HepG2 (cell line): ENCODE measurements at regions not wholly inside any gene's neighbourhood (a gene's known extent, or its start where the extent isn't known, plus 50 kb on each side); places are given as distances from the start of the nearest gene placed in this dataset.

Source experiments
- CSRNP1 ChIP-seq: sonication (generic); formaldehyde crosslinking; IDR thresholded peaks from 2 replicates; pipeline ENCODE4 v1.8.1; 2023; ENCODE audit warnings: mild to moderate bottlenecking, missing genetic modification reagents
- FOXJ3 ChIP-seq: sonication (generic); formaldehyde crosslinking; IDR thresholded peaks from 2 replicates; pipeline ENCODE4 v1.4.0; 2020; ENCODE audit warnings: missing genetic modification reagents, mild to moderate bottlenecking, borderline replicate concordance
- FOXP1 ChIP-seq, 2 experiments: fragments of 450-650 bp in 1 of 2; IDR thresholded peaks; 2 replicates each; pipeline ENCODE4 v1.6.1; 2017 to 2018; ENCODE audit warnings: antibody characterized with exemption in 1 of 2
- GMEB2 ChIP-seq: IDR thresholded peaks from 2 replicates; pipeline ENCODE4 v1.6.1; 2016; ENCODE audit warnings: missing biosample characterization, missing genetic modification reagents, low read depth
- HMG20B ChIP-seq: conservative IDR thresholded peaks from 2 replicates; pipeline ENCODE4 v1.6.1; 2016; ENCODE audit warnings: missing genetic modification reagents, missing compliant biosample characterization
- HOXA7 ChIP-seq: sonication (generic); formaldehyde crosslinking; IDR thresholded peaks from 2 replicates; pipeline ENCODE4 v1.8.1; 2022; ENCODE audit warnings: mild to moderate bottlenecking, missing genetic modification reagents, moderate library complexity
- ISL2 ChIP-seq: sonication (generic); formaldehyde crosslinking; IDR thresholded peaks from 2 replicates; pipeline ENCODE4 v1.5.0; 2020; ENCODE audit warnings: missing genetic modification reagents
- NR0B2 ChIP-seq: sonication (generic); formaldehyde crosslinking; IDR thresholded peaks from 2 replicates; pipeline ENCODE4 v1.4.0; 2020; ENCODE audit warnings: mild to moderate bottlenecking, missing genetic modification reagents
- PAX8 ChIP-seq: sonication (generic); formaldehyde crosslinking; IDR thresholded peaks from 2 replicates; pipeline ENCODE4 v1.8.0; 2022; ENCODE audit warnings: mild to moderate bottlenecking, missing genetic modification reagents, borderline replicate concordance
- PHF8 ChIP-seq: sonication (generic); formaldehyde crosslinking; IDR thresholded peaks from 2 replicates; pipeline ENCODE4 v1.5.0; 2020; ENCODE audit warnings: missing genetic modification reagents
- RBAK ChIP-seq: sonication (generic); formaldehyde crosslinking; IDR thresholded peaks from 2 replicates; pipeline ENCODE4 v1.5.1; 2020; ENCODE audit warnings: mild to moderate bottlenecking, missing genetic modification reagents
- RERE ChIP-seq: IDR thresholded peaks from 2 replicates; pipeline ENCODE4 v1.6.1; 2016; ENCODE audit warnings: low read depth, missing genetic modification reagents, missing compliant biosample characterization
- RNF2 ChIP-seq: fragments of 450-650 bp; conservative IDR thresholded peaks from 2 replicates; pipeline ENCODE4 v1.6.1; 2016; ENCODE audit warnings: low read depth
- SNAPC5 ChIP-seq: sonication (generic); formaldehyde crosslinking; IDR thresholded peaks from 2 replicates; pipeline ENCODE4 v1.8.1; 2023; ENCODE audit warnings: mild to moderate bottlenecking, missing genetic modification reagents, borderline replicate concordance
- ZBTB20 ChIP-seq: sonication (generic); formaldehyde crosslinking; IDR thresholded peaks from 2 replicates; pipeline ENCODE4 v1.8.1; 2023; ENCODE audit warnings: missing genetic modification reagents, low read depth, mild to moderate bottlenecking, borderline replicate concordance
- ZBTB38 ChIP-seq: sonication (generic); formaldehyde crosslinking; IDR thresholded peaks from 2 replicates; pipeline ENCODE4 v1.5.1; 2020; ENCODE audit warnings: mild to moderate bottlenecking, missing genetic modification reagents
- ZFYVE20 ChIP-seq: sonication (generic); formaldehyde crosslinking; IDR thresholded peaks from 2 replicates; pipeline ENCODE4 v1.8.0; 2023; ENCODE audit warnings: low read depth, mild to moderate bottlenecking, moderate library complexity, missing genetic modification reagents, borderline replicate concordance
- ZNF350 ChIP-seq: sonication (generic); formaldehyde crosslinking; IDR thresholded peaks from 2 replicates; pipeline ENCODE4 v1.4.0; 2020; ENCODE audit warnings: mild to moderate bottlenecking, low read depth, missing genetic modification reagents, borderline replicate concordance
- ZNF558 ChIP-seq: sonication (generic); formaldehyde crosslinking; IDR thresholded peaks from 2 replicates; pipeline ENCODE4 v1.9.0; 2022; ENCODE audit warnings: mild to moderate bottlenecking, missing genetic modification reagents, borderline replicate concordance
- ZNF772 ChIP-seq: sonication (generic); formaldehyde crosslinking; IDR thresholded peaks from 2 replicates; pipeline ENCODE4 v1.5.0; 2020; ENCODE audit warnings: mild to moderate bottlenecking, missing genetic modification reagents

GRCh38 chr5:74953937-74954720 is 87.9 kb upstream of the FAM169A start (continued):
- TF ChIP-seq HOXA7 (no peak), RERE (CRISPR knock-in tag) (peak; percentile 28; the same call in 1 of the 2 replicates), ZBTB38 (CRISPR knock-in tag) (no peak), PHF8 (CRISPR knock-in tag) (peak; percentile 28; the same call in 1 of the 2 replicates), ZFYVE20 (no peak), ZNF350 (CRISPR knock-in tag) (peak; percentile 79), ZNF772 (CRISPR knock-in tag) (no peak; the same call in 1 of the 2 replicates), SNAPC5 (CRISPR knock-in tag) (no peak), HMG20B (CRISPR knock-in tag) (0 out of 2 replicates have a peak, but pooled peaks have one; percentile 12), ISL2 (peak; percentile 77), ZNF558 (CRISPR knock-in tag) (no peak), NR0B2 (CRISPR knock-in tag) (no peak), ZBTB20 (CRISPR knock-in tag) (peak; percentile 70; the same call in 1 of the 2 replicates), CSRNP1 (CRISPR knock-in tag) (no peak), RBAK (CRISPR knock-in tag) (0 out of 2 replicates have a peak, but pooled peaks have one; percentile 34), GMEB2 (CRISPR knock-in tag) (no peak), RNF2 (no peak), FOXP1 (IDR thresholded peaks at IDR 0.05) (no peak), FOXP1 (CRISPR knock-in tag; IDR thresholded peaks at IDR 0.05) (peak; percentile 55), FOXJ3 (CRISPR knock-in tag) (no peak; the same call in 1 of the 2 replicates), PAX8 (CRISPR knock-in tag) (no peak)
